ENCODE measurements at regions not wholly inside any gene's neighbourhood (a gene's known extent, or its start where the extent isn't known, plus 50 kb on each side); places are given as distances from the start of the nearest gene placed in this dataset.

- TF ChIP-seq CTCF (IDR thresholded peaks at IDR 0.05) = no peak
- no peak for TF ChIP-seq POLR2A (IDR thresholded peaks at IDR 0.05)
Measured at GRCh38 chr2:176555781-176556180, 286.5 kb downstream of the MTX2 start.
